IMR-90 (cell line): ENCODE measurements at regions not wholly inside any gene's neighbourhood (a gene's known extent, or its start where the extent isn't known, plus 50 kb on each side); places are given as distances from the start of the nearest gene placed in this dataset.

Experiments used
- BHLHE40 ChIP-seq: fragments of 150-350 bp; IDR thresholded peaks from 2 replicates; pipeline ENCODE4 v1.6.1; 2016; ENCODE audit warnings: mild to moderate bottlenecking, low read depth, low read length
- CEBPB ChIP-seq: IDR thresholded peaks from 2 replicates; pipeline ENCODE4 v1.6.1; 2012; ENCODE audit warnings: low read depth, low read length, improper control_type of control experiment
- CHD1 ChIP-seq: IDR thresholded peaks from 2 replicates; pipeline ENCODE4 v1.6.1; 2012; ENCODE audit warnings: low read depth, low read length, improper control_type of control experiment
- FOS ChIP-seq: fragments of 150-350 bp; IDR thresholded peaks from 2 replicates; pipeline ENCODE4 v1.6.1; 2016; ENCODE audit warnings: low read depth, low read length
- MAFK ChIP-seq: IDR thresholded peaks from 2 replicates; pipeline ENCODE4 v1.6.1; 2012; ENCODE audit warnings: low read depth, low read length, improper control_type of control experiment
- MAZ ChIP-seq: IDR thresholded peaks from 2 replicates; pipeline ENCODE4 v1.6.1; 2012; ENCODE audit warnings: low read depth, mild to moderate bottlenecking, low read length, improper control_type of control experiment, moderate library complexity, borderline replicate concordance
- POLR2A ChIP-seq: IDR thresholded peaks from 2 replicates; pipeline ENCODE4 v1.6.1; 2012; ENCODE audit warnings: mild to moderate bottlenecking, low read depth, low read length
- RAD21 ChIP-seq: IDR thresholded peaks from 2 replicates; pipeline ENCODE4 v1.6.1; 2012; ENCODE audit warnings: low read length, improper control_type of control experiment
- RCOR1 ChIP-seq: IDR thresholded peaks from 2 replicates; pipeline ENCODE4 v1.6.1; 2012; ENCODE audit warnings: mild to moderate bottlenecking, low read length, improper control_type of control experiment; ENCODE audit not compliant: insufficient replicate concordance
- RFX5 ChIP-seq: IDR thresholded peaks from 2 replicates; pipeline ENCODE4 v1.8.0; 2012; ENCODE audit warnings: low read depth, mild to moderate bottlenecking, low read length, moderate library complexity
- SMC3 ChIP-seq: fragments of 150-350 bp; IDR thresholded peaks from 2 replicates; pipeline ENCODE4 v1.6.1; 2016; ENCODE audit warnings: low read depth, mild to moderate bottlenecking, antibody characterized with exemption, low read length, moderate library complexity
- TF ChIP-seq, protein P1 (sequence below): conservative IDR thresholded peaks from 2 replicates; pipeline ENCODE4 v1.5.1; 2012; ENCODE audit warnings: mild to moderate bottlenecking, low read depth, low read length, improper control_type of control experiment
- TF ChIP-seq, protein P2 (sequence below): fragments of 150-350 bp; IDR thresholded peaks from 2 replicates; pipeline ENCODE4 v1.6.1; 2016; ENCODE audit warnings: low read depth, mild to moderate bottlenecking, low read length, moderate library complexity, borderline replicate concordance
- TF ChIP-seq, protein P3 (sequence below): fragments of 150-350 bp; IDR thresholded peaks from 2 replicates; pipeline ENCODE4 v1.6.1; 2017; ENCODE audit warnings: mild to moderate bottlenecking, antibody characterized with exemption, low read length, low read depth

GRCh38 chr3:174749143-174749542, 110.0 kb upstream of the NAALADL2 start:
- TF ChIP-seq, protein P1, sequence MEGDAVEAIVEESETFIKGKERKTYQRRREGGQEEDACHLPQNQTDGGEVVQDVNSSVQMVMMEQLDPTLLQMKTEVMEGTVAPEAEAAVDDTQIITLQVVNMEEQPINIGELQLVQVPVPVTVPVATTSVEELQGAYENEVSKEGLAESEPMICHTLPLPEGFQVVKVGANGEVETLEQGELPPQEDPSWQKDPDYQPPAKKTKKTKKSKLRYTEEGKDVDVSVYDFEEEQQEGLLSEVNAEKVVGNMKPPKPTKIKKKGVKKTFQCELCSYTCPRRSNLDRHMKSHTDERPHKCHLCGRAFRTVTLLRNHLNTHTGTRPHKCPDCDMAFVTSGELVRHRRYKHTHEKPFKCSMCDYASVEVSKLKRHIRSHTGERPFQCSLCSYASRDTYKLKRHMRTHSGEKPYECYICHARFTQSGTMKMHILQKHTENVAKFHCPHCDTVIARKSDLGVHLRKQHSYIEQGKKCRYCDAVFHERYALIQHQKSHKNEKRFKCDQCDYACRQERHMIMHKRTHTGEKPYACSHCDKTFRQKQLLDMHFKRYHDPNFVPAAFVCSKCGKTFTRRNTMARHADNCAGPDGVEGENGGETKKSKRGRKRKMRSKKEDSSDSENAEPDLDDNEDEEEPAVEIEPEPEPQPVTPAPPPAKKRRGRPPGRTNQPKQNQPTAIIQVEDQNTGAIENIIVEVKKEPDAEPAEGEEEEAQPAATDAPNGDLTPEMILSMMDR: no peak
- TF ChIP-seq MAFK (no peak), MAZ (no peak), CHD1 (no peak), FOS (no peak), POLR2A (no peak), SMC3 (no peak), RAD21 (no peak), RFX5 (no peak), RCOR1 (no peak), CEBPB (no peak), BHLHE40 (no peak)
- TF ChIP-seq, protein P2, sequence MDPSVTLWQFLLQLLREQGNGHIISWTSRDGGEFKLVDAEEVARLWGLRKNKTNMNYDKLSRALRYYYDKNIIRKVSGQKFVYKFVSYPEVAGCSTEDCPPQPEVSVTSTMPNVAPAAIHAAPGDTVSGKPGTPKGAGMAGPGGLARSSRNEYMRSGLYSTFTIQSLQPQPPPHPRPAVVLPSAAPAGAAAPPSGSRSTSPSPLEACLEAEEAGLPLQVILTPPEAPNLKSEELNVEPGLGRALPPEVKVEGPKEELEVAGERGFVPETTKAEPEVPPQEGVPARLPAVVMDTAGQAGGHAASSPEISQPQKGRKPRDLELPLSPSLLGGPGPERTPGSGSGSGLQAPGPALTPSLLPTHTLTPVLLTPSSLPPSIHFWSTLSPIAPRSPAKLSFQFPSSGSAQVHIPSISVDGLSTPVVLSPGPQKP: no peak
- TF ChIP-seq, protein P3, sequence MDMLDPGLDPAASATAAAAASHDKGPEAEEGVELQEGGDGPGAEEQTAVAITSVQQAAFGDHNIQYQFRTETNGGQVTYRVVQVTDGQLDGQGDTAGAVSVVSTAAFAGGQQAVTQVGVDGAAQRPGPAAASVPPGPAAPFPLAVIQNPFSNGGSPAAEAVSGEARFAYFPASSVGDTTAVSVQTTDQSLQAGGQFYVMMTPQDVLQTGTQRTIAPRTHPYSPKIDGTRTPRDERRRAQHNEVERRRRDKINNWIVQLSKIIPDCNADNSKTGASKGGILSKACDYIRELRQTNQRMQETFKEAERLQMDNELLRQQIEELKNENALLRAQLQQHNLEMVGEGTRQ: no peak
